ENCODE measurements at regions not wholly inside any gene's neighbourhood (a gene's known extent, or its start where the extent isn't known, plus 50 kb on each side); places are given as distances from the start of the nearest gene placed in this dataset.

- TF ChIP-seq CTCF (IDR thresholded peaks at IDR 0.05), result no peak
- H3K36me3 Mint-ChIP-seq (ENCODE audit: low read depth), result no peaks in the 10 kb centered on the region
- H3K9me3 Mint-ChIP-seq, result peaks cover 6% of the 10 kb centered on the region
- no peak overlapping the region for H3K4me3 Mint-ChIP-seq
- H3K27ac Mint-ChIP-seq, result no peak overlapping the region
- no peaks in the 10 kb centered on the region for H3K4me1 Mint-ChIP-seq (ENCODE audit: low read depth)
- DNase-seq, result no peak
- peaks cover 1% of the 10 kb centered on the region; the same call in 1 of the 2 replicates for H3K27me3 Mint-ChIP-seq (ENCODE audit: insufficient read depth)
These were observed 90.8 kb upstream of the RAB4A start for GRCh38 chr1:229180161-229180560.

GRCh38 chr1:229181419-229181818 is 89.5 kb upstream of the RAB4A start:
- Mint-ChIP-seq H3K9me3 (peaks cover 6% of the 10 kb centered on the region), H3K27ac (no peak overlapping the region), H3K36me3 (ENCODE audit: low read depth) (no peaks in the 10 kb centered on the region), H3K27me3 (ENCODE audit: insufficient read depth) (no peaks in the 10 kb centered on the region), H3K4me3 (no peak overlapping the region), H3K4me1 (ENCODE audit: low read depth) (no peaks in the 10 kb centered on the region)
- no peak for TF ChIP-seq CTCF (IDR thresholded peaks at IDR 0.05)
- DNase-seq, result no peak

GRCh38 chr1:229183588-229183987 is 87.3 kb upstream of the RAB4A start:
- Mint-ChIP-seq H3K4me3 (no peak overlapping the region), H3K4me1 (ENCODE audit: low read depth) (no peaks in the 10 kb centered on the region), H3K9me3 (peaks cover 6% of the 10 kb centered on the region), H3K36me3 (ENCODE audit: low read depth) (no peaks in the 10 kb centered on the region), H3K27me3 (ENCODE audit: insufficient read depth) (no peaks in the 10 kb centered on the region), H3K27ac (no peak overlapping the region)
- TF ChIP-seq CTCF (IDR thresholded peaks at IDR 0.05), result no peak
- no peak for DNase-seq

GRCh38 chr1:229184066-229184465 is 86.8 kb upstream of the RAB4A start:
- Mint-ChIP-seq H3K27ac (no peak overlapping the region), H3K4me3 (no peak overlapping the region), H3K27me3 (ENCODE audit: insufficient read depth) (no peaks in the 10 kb centered on the region), H3K4me1 (ENCODE audit: low read depth) (no peaks in the 10 kb centered on the region), H3K36me3 (ENCODE audit: low read depth) (no peaks in the 10 kb centered on the region), H3K9me3 (peaks cover 6% of the 10 kb centered on the region)
- no peak for TF ChIP-seq CTCF (IDR thresholded peaks at IDR 0.05)
- no peak for DNase-seq

GRCh38 chr1:229185963-229186362 is 84.9 kb upstream of the RAB4A start:
- Mint-ChIP-seq H3K27ac (no peak overlapping the region), H3K36me3 (ENCODE audit: low read depth) (no peaks in the 10 kb centered on the region), H3K4me3 (no peak overlapping the region), H3K4me1 (ENCODE audit: low read depth) (peaks cover 11% of the 10 kb centered on the region), H3K9me3 (peaks cover 6% of the 10 kb centered on the region), H3K27me3 (ENCODE audit: insufficient read depth) (no peaks in the 10 kb centered on the region; the same call in 1 of the 2 replicates)
- TF ChIP-seq CTCF (IDR thresholded peaks at IDR 0.05), result no peak
- no peak for DNase-seq

Measured in HFFc6 (cell line).